SK-N-MC (cell line): ENCODE measurements at regions not wholly inside any gene's neighbourhood (a gene's known extent, or its start where the extent isn't known, plus 50 kb on each side); places are given as distances from the start of the nearest gene placed in this dataset.

Source experiments
- EZH2 ChIP-seq: fragments of 200-600 bp; sonication (generic); IDR thresholded peaks from one replicate; pipeline ENCODE4 v1.6.1; 2017; ENCODE audit warnings: antibody characterized with exemption
- POLR2AphosphoS5 ChIP-seq: IDR thresholded peaks from 2 replicates; pipeline ENCODE4 v1.6.1; 2012; ENCODE audit warnings: mild to moderate bottlenecking, low read depth, low read length, borderline replicate concordance

DNA sequence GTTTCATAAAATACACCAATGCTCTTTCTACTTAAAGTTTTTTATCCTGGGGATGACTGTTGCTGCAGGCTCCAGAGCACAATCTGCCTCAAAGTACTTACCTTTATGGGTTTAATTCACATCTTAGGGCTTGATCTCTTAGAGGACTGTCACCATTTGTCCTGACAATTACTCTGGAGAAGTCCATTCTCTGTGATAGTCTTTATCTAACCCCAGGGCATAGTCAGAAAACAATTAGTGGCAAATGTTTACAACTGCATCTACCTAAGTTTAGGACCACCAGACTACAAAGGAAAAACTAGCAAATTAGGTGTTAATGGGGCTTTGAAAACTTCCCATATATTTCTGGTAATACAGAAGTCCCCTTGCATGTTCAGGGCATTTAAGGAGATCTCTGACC, 973.5 kb downstream of the JRKL start:
- no peak for TF ChIP-seq EZH2
- no peak for TF ChIP-seq POLR2AphosphoS5
